Upper lobe of left lung (tissue), 4 donors: ENCODE measurements at regions not wholly inside any gene's neighbourhood (a gene's known extent, or its start where the extent isn't known, plus 50 kb on each side); places are given as distances from the start of the nearest gene placed in this dataset.

ENCODE experiments used
- EP300 ChIP-seq, 4 donors: sonication (generic); formaldehyde crosslinking; IDR thresholded peaks; one replicate each; pipeline ENCODE4 v1.5.1; 2017; ENCODE audit warnings: antibody characterized with exemption in 4 of 4, control low read depth in 2 of 4
- POLR2A ChIP-seq, 4 donors: fragments of 450-650 bp; IDR thresholded peaks; one replicate each; pipeline ENCODE4 v1.5.1; 2016 to 2017; ENCODE audit warnings: antibody characterized with exemption in 4 of 4, mild to moderate bottlenecking in 2 of 4
- POLR2AphosphoS5 ChIP-seq, 2 donors: sonication (generic); formaldehyde crosslinking; IDR thresholded peaks; one replicate each; pipeline ENCODE4 v1.5.1; 2017; ENCODE audit warnings: antibody characterized with exemption in 2 of 2
- TF ChIP-seq, protein P1 (sequence below), 6 experiments: fragments of 450-650 bp in 4 of 6; fragments of 200-600 bp in 2 of 6; sonication (generic) in 2 of 6; IDR thresholded peaks; one replicate each; pipeline ENCODE4 v1.5.1; 2016 to 2019; ENCODE audit warnings: antibody characterized with exemption in 6 of 6

- TF ChIP-seq, protein P1, sequence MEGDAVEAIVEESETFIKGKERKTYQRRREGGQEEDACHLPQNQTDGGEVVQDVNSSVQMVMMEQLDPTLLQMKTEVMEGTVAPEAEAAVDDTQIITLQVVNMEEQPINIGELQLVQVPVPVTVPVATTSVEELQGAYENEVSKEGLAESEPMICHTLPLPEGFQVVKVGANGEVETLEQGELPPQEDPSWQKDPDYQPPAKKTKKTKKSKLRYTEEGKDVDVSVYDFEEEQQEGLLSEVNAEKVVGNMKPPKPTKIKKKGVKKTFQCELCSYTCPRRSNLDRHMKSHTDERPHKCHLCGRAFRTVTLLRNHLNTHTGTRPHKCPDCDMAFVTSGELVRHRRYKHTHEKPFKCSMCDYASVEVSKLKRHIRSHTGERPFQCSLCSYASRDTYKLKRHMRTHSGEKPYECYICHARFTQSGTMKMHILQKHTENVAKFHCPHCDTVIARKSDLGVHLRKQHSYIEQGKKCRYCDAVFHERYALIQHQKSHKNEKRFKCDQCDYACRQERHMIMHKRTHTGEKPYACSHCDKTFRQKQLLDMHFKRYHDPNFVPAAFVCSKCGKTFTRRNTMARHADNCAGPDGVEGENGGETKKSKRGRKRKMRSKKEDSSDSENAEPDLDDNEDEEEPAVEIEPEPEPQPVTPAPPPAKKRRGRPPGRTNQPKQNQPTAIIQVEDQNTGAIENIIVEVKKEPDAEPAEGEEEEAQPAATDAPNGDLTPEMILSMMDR (IDR thresholded peaks at IDR 0.05), result no peak
- TF ChIP-seq POLR2A (IDR thresholded peaks at IDR 0.05) (no peak), EP300 (IDR thresholded peaks at IDR 0.05) (no peak), POLR2AphosphoS5 (IDR thresholded peaks at IDR 0.05) (no peak)
These were observed 820.1 kb upstream of the EPHA6 start for GRCh38 chr3:95994338-95994737.
